GM12872 (cell line): ENCODE measurements at regions not wholly inside any gene's neighbourhood (a gene's known extent, or its start where the extent isn't known, plus 50 kb on each side); places are given as distances from the start of the nearest gene placed in this dataset.

Experiments
- TF ChIP-seq, protein P1 (sequence below): IDR thresholded peaks from 3 replicates; pipeline ENCODE4 v1.5.1; 2011; ENCODE audit warnings: low read depth, mild to moderate bottlenecking, low read length, moderate library complexity; ENCODE audit not compliant: insufficient read depth

DNA sequence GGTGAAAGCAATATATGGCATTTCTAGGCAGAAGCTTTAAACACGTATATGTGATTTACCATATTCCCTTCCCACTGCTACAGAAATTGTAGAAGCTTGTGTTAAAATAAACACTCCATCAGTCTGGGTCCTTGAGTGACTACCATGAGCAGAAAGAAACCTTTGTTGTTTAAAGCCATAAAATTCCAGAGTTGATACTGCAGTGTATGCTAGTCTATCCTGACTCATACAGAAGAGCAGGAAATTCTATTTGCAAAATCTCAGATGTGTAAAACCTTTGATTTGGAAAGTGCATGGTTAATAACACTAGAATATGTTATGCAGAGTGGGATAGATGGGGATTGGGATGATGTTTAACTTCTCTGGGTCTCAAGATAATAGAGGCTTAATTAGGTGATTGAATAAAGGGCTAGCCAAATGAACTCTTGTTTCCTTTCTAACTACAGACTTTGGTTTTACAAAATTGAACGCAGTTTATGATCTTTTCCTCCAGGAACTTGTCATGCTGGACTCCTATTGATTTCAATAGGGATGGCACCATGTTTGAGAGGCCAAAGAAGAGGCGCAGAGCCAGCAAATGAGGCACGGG lies 282.7 kb upstream of the VLDLR start:
- TF ChIP-seq, protein P1, sequence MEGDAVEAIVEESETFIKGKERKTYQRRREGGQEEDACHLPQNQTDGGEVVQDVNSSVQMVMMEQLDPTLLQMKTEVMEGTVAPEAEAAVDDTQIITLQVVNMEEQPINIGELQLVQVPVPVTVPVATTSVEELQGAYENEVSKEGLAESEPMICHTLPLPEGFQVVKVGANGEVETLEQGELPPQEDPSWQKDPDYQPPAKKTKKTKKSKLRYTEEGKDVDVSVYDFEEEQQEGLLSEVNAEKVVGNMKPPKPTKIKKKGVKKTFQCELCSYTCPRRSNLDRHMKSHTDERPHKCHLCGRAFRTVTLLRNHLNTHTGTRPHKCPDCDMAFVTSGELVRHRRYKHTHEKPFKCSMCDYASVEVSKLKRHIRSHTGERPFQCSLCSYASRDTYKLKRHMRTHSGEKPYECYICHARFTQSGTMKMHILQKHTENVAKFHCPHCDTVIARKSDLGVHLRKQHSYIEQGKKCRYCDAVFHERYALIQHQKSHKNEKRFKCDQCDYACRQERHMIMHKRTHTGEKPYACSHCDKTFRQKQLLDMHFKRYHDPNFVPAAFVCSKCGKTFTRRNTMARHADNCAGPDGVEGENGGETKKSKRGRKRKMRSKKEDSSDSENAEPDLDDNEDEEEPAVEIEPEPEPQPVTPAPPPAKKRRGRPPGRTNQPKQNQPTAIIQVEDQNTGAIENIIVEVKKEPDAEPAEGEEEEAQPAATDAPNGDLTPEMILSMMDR, result no peak

GRCh38 chr9:2339416-2339815 lies 282.2 kb upstream of the VLDLR start:
- TF ChIP-seq, protein P1, result no peak

DNA sequence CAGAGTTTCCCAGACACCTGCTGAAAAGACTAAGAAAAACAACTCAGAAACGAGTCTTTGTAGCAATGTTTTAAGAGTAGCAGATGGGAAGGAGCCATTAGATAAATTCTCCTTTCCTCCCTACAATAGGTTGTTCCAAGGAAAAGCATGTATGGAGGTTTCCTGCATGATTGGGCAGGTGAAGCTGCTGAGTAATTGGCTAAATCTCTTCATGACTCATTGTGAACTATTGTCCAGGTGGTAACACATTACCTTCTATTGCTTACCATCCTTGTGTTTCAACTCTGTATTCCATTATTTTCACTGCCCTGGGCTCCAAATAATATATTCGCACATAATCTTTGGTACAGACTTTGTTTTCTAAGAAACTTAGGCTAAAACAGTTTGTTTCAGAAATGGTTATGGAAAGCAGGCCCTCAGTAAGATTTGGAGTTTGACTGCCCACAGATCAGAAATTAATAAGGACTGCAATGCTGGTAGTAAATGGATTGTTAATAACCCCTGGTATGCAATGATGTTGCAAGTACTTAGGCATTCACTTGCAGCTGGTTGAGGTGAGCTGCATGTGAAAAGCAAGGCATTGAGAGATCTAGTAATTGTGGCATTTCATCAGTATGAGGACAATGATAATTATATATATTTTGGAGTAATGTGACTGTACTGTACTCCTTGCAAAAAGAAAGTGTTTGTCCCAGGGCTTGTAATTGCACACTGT lies 281.4 kb upstream of the VLDLR start:
- TF ChIP-seq, protein P1, result no peak

GRCh38 chr9:2341126-2341525 lies 280.5 kb upstream of the VLDLR start:
- TF ChIP-seq, protein P1, result no peak

GRCh38 chr9:2341956-2342355 lies 279.6 kb upstream of the VLDLR start:
- TF ChIP-seq, protein P1, result no peak

- TF ChIP-seq, protein P1, result no peak
Observed at GRCh38 chr9:2343756-2344155, 277.8 kb upstream of the VLDLR start.

GRCh38 chr9:2344436-2344835 lies 277.2 kb upstream of the VLDLR start:
- TF ChIP-seq, protein P1, result no peak
